HS-5 (cell line): ENCODE measurements at regions not wholly inside any gene's neighbourhood (a gene's known extent, or its start where the extent isn't known, plus 50 kb on each side); places are given as distances from the start of the nearest gene placed in this dataset.

ENCODE experiments used
- DNase-seq: peaks from one replicate; pipeline ENCODE4 v3.0.0-alpha.2; 2012; ENCODE audit warnings: low read depth

GRCh38 chr9:29701559-29701958 is 2128.3 kb upstream of the C9orf72 start:
- DNase-seq, result no peak

- DNase-seq, result no peak
Measured at GRCh38 chr9:29701971-29702370, 2128.7 kb upstream of the C9orf72 start.

GRCh38 chr9:29714860-29715259 is 2141.6 kb upstream of the C9orf72 start:
- DNase-seq, result no peak

- DNase-seq, result no peak
Measured at GRCh38 chr9:29717631-29718030, 2144.3 kb upstream of the C9orf72 start.

GRCh38 chr9:29730163-29730562 is 2156.9 kb upstream of the C9orf72 start:
- no peak for DNase-seq

GRCh38 chr9:29740518-29740917 is 2167.2 kb upstream of the C9orf72 start:
- no peak for DNase-seq

- DNase-seq, result no peak
Measured at GRCh38 chr9:29741169-29741568, 2167.9 kb upstream of the C9orf72 start.

GRCh38 chr9:29750062-29750461 is 2176.8 kb upstream of the C9orf72 start:
- peak; percentile 60 for DNase-seq

GRCh38 chr9:29751226-29751625 is 2177.9 kb upstream of the C9orf72 start:
- DNase-seq, result no peak

- no peak for DNase-seq
Measured at GRCh38 chr9:29753638-29754037, 2180.4 kb upstream of the C9orf72 start.

- no peak for DNase-seq
Measured at GRCh38 chr9:29769019-29769418, 2195.7 kb upstream of the C9orf72 start.

GRCh38 chr9:29773676-29774075 is 2200.4 kb upstream of the C9orf72 start:
- DNase-seq, result no peak

- no peak for DNase-seq
Measured at GRCh38 chr9:29775491-29775890, 2202.2 kb upstream of the C9orf72 start.

GRCh38 chr9:29778281-29778849 is 2205.1 kb upstream of the C9orf72 start:
- DNase-seq, result no peak

GRCh38 chr9:29793970-29794369 is 2220.7 kb upstream of the C9orf72 start:
- no peak for DNase-seq

GRCh38 chr9:29796291-29796952 is 2223.1 kb upstream of the C9orf72 start:
- DNase-seq, result no peak

GRCh38 chr9:29798599-29798998 is 2225.3 kb upstream of the C9orf72 start:
- DNase-seq, result no peak

- no peak for DNase-seq
Measured at GRCh38 chr9:29799227-29799626, 2225.9 kb upstream of the C9orf72 start.

GRCh38 chr9:29800821-29801220 is 2227.5 kb upstream of the C9orf72 start:
- no peak for DNase-seq

GRCh38 chr9:29802454-29802853 is 2229.2 kb upstream of the C9orf72 start:
- no peak for DNase-seq

GRCh38 chr9:29806937-29807618 is 2233.8 kb upstream of the C9orf72 start:
- peak; percentile 43 for DNase-seq

- DNase-seq, result no peak
Measured at GRCh38 chr9:29816954-29817703, 2243.8 kb upstream of the C9orf72 start.

- no peak for DNase-seq
Measured at GRCh38 chr9:29822458-29822857, 2249.2 kb upstream of the C9orf72 start.
